CD4-positive, alpha-beta T cell treated with Interleukin-17A for 1 hour (primary cell): ENCODE measurements at regions not wholly inside any gene's neighbourhood (a gene's known extent, or its start where the extent isn't known, plus 50 kb on each side); places are given as distances from the start of the nearest gene placed in this dataset.
"Not testable (repeated sequence)": the region's sequence is repeated elsewhere in the genome, so short reads cannot be mapped to it uniquely, and the experiment has no call there.

Source experiments
- DNase-seq: peaks from one replicate; pipeline ENCODE4 v3.0.0-alpha.2; 2020

DNA sequence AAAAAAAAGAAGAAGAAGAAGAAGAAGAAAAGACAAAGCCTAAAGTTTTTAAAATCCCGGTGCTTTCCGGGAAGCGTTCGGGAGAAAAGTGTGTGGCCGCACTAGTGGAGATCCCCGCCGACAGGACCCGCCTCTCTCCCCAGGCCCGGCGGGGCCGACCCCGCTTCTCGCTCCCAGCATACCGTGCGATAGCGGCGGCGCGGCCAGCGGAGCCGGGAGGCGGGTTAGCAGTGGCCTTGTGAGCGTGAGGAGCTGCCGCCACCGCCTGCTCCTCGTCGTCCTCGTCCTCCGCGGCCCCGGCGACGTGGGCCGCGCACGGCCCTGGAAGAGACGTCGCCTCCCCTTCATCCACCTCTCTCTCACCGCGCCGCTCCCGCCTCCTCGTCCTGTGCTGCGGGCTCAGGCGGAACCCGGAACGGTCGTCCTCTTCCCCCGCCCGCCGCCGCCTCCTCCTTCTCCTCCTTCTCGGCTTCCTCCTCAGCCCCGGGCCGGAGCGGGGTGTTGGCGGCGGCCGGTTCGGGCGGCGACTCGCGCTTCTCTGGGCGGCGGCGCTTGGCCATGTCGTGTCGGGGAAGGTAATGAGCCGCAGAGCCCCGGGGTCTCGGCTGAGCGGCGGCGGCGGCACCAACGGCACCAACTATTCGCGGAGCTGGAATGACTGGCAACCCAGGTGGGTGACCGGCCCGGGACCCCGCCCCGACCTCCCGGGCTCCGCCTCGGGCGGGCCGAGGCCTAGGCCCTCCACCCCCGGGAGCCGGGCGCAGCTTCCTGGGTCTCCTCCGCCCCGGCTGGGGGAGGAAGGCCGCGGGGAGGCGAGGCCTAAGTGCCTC is 62.6 kb upstream of the CDR2 start:
- peak; percentile 68 for DNase-seq

DNA sequence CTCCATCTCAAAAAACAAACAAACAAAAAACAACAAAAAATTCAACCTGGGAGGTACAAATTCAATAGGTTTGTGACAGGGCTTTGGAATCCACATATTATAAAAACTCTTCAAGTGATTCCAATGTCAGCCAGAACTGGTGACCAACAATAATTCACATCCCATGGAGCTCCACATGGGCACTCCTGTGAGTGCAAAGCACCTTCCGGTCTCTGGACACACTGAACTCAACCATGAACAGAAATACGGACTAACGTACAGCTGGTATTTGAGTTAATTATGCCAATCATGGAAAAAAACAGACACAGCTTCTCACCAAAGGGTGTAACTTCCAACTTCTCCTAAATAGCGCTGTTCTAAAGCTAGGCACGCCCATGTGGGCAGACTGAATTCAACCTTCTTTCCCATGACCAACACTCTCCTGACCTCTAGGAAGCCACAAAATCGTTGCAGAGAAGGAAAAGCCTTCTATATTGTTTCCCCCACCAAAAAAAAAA is 62.0 kb upstream of the CDR2 start:
- DNase-seq: not testable (repeated sequence)

DNA sequence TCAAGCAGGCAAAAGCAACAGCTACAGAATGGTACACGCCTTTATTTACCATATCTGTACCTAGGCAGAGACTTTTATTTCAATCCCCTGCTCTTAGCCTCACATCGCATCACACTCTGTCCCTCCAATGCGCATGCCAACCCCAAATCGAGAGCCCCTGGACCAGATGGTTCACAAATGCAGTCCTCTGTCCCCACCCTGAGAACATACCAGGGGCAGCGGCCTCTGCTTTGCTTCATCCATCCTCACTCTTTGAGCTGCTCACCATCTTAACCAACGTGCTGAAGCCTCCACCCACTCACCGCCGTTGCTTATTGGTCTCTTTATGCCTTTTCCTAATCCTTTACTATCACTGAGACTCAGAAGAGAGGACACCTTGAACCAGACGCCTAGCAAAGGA is 56.9 kb upstream of the CDR2 start:
- not testable (repeated sequence) for DNase-seq

DNA sequence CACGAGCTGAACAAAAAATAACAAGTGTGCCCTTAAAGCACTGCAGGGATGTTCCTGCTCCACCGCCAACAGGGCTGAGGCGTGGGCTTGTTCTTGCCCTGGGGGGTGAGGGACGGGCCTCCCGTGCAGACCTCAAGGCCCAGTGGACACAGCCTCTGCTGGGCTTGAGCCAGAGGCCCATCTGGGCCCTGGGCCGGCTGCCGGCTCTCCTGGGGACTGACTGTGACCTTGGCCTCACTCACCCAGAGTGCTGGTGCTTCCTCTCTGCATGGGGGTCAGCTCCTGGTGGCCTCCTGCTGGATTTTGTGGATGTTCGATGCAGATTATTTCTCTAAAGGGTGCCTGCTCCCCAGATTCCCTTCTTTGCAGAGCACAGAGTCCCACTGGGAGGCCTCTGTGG is 54.2 kb upstream of the CDR2 start:
- no peak for DNase-seq

DNA sequence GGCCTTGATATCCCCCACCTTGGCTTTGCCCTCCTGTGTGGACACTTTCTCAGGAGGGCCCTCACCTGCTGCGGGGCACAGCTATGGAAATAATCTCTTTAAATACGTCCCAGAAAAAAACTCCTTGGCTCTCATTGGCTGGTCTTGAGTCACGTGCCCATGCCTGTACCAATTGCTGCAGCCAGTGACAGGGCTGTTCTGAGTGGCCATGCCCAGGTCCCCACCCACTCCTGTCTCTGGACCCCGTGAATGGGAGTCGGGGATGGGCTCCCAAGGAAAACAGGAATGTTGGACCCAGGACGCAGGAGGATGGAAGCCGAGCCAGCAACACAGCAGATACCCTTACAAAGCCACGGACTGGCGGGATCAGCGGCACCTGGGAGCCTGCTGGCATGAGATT is 53.1 kb upstream of the CDR2 start:
- DNase-seq: no peak

DNA sequence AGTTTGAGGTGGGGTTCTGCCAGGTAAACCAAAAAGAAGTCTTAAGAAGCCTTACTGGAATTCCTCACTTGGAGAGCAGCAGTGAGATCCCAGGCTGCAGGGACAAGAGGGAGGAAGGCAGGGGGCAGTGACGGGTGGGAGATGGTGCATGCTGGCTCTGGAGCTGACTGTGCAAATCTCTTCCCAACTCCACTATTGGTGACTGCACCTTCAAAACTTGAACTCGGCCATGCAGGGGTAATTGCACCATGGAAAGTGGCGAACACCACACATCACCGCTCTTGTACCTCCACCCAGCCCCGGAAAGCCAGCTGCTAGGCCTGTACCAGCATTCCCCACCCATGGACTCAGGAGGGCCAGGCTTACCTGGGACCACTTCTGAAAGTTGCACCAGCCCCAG is 51.4 kb upstream of the CDR2 start:
- no peak for DNase-seq

DNA sequence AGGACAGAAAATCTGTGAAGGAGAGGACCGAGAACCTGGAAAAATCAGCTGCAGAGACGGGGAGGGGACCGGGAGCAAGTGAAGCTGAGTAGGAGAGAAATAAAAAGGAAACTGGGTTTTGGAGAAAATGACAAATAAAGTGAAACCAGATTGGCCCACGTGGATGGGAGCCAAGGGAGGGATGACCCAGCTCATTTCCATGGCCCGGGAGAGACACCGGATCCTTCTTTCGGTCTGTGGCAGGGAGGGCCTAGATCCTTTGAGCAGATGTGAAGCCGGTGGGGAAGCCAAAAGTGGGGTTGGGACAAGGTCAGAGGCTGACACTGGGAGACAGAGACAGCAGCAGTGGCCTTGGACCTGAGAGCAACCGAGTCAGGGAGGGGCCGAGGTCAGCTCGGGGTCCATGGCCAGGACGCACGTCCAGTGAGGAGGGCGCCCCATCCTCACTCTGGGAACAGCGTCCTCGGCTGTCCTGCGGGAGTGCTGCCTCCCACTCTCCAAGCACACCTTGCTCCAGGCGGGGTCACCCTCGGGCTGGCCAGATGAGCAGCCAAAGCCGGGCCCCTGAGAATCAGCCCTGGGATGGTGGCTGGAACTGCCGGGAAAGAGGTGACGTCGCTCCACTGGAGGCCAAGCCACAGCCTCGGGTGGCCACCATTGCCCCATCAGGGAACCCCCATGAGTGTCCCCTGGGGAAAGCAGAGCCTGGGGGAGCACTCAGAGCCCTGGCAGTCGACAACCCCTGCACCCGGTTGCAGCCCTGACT is 50.8 kb upstream of the CDR2 start:
- no peak for DNase-seq

DNA sequence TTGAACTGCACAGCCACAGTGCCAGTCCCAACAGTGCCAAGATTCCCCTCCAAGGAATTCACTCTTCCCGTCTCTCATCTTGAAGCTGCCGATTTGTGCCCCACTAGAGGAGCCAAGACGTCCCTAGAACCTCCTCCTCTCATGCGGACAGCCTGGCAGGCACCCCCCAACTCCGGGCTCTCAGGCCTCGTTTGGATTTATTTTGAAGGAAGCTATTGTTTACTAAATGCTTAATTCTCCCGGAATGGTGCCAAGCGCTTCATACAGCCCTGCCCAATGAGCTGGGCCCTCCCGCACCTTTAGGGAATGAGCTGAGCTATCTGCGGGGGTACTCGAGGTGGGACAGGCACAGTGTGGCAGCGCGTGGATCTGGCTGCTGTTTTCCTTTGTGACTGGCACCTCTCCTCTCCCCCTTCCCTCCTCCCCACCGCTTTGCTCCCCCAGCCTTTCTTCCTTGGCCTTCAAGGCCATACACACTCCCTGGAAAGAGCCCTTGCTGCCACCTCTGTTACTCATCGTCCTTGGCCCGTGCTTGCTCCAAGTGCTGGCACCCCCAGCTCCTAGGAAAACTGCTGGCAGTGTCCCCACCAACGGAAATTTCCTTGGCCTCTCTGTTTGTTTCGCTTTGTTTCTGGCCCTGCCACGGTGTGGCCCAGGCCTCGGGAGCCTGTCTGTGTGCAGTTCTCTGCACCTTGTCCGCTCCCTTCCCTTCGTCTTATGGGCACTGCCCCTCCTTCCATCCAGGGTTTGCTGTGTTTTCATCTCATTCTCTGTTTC is 49.9 kb upstream of the CDR2 start:
- no peak for DNase-seq
